Neural progenitor cell (in vitro differentiated cells): ENCODE measurements at regions not wholly inside any gene's neighbourhood (a gene's known extent, or its start where the extent isn't known, plus 50 kb on each side); places are given as distances from the start of the nearest gene placed in this dataset.

Source experiments
- EZH2 ChIP-seq: fragments of 200-600 bp; sonication (generic); IDR thresholded peaks from 2 replicates; pipeline ENCODE4 v1.6.1; 2017; ENCODE audit warnings: antibody characterized with exemption, mild to moderate bottlenecking, moderate library complexity
- EZH2phosphoT487 ChIP-seq: fragments of 200-600 bp; sonication (generic); IDR thresholded peaks from 2 replicates; pipeline ENCODE4 v1.6.1; 2017; ENCODE audit warnings: antibody characterized with exemption
- TF ChIP-seq, protein P1 (sequence below): fragments of 200-600 bp; sonication (generic); IDR thresholded peaks from 2 replicates; pipeline ENCODE4 v1.5.1; 2017; ENCODE audit warnings: antibody characterized with exemption, mild to moderate bottlenecking

DNA sequence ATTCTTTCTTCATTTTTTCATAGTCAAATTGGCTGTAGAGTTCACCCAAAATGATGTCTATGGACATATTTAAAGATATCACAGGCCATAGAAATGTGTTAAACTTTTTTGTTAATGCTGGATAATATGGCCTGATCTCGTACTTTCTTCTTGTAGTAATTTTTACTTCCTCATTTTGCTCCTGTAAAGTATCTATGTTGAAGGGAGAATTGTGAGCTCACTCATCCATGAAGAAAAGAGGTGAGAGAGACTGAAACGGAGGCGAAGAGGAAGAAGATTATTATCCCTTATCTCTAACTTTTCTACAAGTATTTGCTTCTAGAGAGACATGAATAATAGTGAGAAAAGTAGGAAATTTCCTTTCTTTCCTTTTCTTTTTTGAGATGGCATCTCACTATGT is 613.8 kb upstream of the TBL1XR1 start:
- TF ChIP-seq, protein P1, sequence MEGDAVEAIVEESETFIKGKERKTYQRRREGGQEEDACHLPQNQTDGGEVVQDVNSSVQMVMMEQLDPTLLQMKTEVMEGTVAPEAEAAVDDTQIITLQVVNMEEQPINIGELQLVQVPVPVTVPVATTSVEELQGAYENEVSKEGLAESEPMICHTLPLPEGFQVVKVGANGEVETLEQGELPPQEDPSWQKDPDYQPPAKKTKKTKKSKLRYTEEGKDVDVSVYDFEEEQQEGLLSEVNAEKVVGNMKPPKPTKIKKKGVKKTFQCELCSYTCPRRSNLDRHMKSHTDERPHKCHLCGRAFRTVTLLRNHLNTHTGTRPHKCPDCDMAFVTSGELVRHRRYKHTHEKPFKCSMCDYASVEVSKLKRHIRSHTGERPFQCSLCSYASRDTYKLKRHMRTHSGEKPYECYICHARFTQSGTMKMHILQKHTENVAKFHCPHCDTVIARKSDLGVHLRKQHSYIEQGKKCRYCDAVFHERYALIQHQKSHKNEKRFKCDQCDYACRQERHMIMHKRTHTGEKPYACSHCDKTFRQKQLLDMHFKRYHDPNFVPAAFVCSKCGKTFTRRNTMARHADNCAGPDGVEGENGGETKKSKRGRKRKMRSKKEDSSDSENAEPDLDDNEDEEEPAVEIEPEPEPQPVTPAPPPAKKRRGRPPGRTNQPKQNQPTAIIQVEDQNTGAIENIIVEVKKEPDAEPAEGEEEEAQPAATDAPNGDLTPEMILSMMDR: no peak
- TF ChIP-seq EZH2 (no peak), EZH2phosphoT487 (no peak)
